ENCODE measurements at regions not wholly inside any gene's neighbourhood (a gene's known extent, or its start where the extent isn't known, plus 50 kb on each side); places are given as distances from the start of the nearest gene placed in this dataset.

GRCh38 chr15:97597801-97598200 is 362.7 kb upstream of the ARRDC4 start:
- Histone ChIP-seq H2AFZ (ENCODE audit: control insufficient read depth, low read length) (no peak overlapping the region), H3K27ac (ENCODE audit: control insufficient read depth, insufficient read depth, low read length) (no peak overlapping the region), H4K20me1 (ENCODE audit: control insufficient read depth, extremely low read depth, insufficient read depth, low read length) (no peaks in the 10 kb centered on the region), H3K4me3 (ENCODE audit: control insufficient read depth in 2 of 3, extremely low read depth in 1 of 3, insufficient read depth in 2 of 3, low read depth in 1 of 3, low read length in 3 of 3) (no peak overlapping the region), H3K9me1 (ENCODE audit: control insufficient read depth, extremely low read depth, insufficient read depth, low read length) (no peaks in the 10 kb centered on the region), H3K4me2 (ENCODE audit: control insufficient read depth, extremely low read depth, insufficient read depth, low read depth, low read length) (no peak overlapping the region), H3K36me3 (ENCODE audit: control insufficient read depth in 2 of 2, extremely low read depth in 1 of 2, insufficient read depth in 2 of 2, low read length in 2 of 2) (no peaks in the 10 kb centered on the region), H3K27me3 (ENCODE audit: control insufficient read depth, extremely low read depth, insufficient read depth, low read length) (no peaks in the 10 kb centered on the region), H3K79me2 (ENCODE audit: control insufficient read depth, insufficient read depth, low read length) (no peaks in the 10 kb centered on the region), H3K4me1 (ENCODE audit: control insufficient read depth, extremely low read depth, insufficient read depth, low read length) (no peaks in the 10 kb centered on the region), H3K9ac (ENCODE audit: control insufficient read depth, extremely low read depth, insufficient read depth, low read length) (no peak overlapping the region), H3K9me3 (ENCODE audit: control insufficient read depth, low read depth, low read length) (no peaks in the 10 kb centered on the region)
- FAIRE-seq (no peak), DNase-seq (ENCODE audit: low read depth, low spot score) (no peak)
- no peak for TF ChIP-seq CTCF (optimal IDR thresholded peaks at IDR 0.05 in 1 of 3, IDR thresholded peaks at IDR 0.05 in 1 of 3, conservative IDR thresholded peaks at IDR 0.05 in 1 of 3; ENCODE audit: extremely low read depth in 1 of 3, insufficient read depth in 2 of 3, low read length in 3 of 3)
- no peak for TF ChIP-seq EZH2 (IDR thresholded peaks at IDR 0.05; ENCODE audit: low read length)
- dilution Hi-C loops (cut with MboI; ENCODE audit: extremely low pct_ligation_motif_present, low sequenced_read_pairs) = no loop called here

GRCh38 chr15:97598353-97598798 is 362.1 kb upstream of the ARRDC4 start:
- H3K9ac ChIP-seq (ENCODE audit: control insufficient read depth, extremely low read depth, insufficient read depth, low read length) = no peak overlapping the region
- no peak overlapping the region for H3K27ac ChIP-seq (ENCODE audit: control insufficient read depth, insufficient read depth, low read length)
- dilution Hi-C loops (cut with MboI; ENCODE audit: extremely low pct_ligation_motif_present, low sequenced_read_pairs) = no loop called here
- H3K4me3 ChIP-seq (ENCODE audit: control insufficient read depth in 2 of 3, extremely low read depth in 1 of 3, insufficient read depth in 2 of 3, low read depth in 1 of 3, low read length in 3 of 3) = no peak overlapping the region
- H4K20me1 ChIP-seq (ENCODE audit: control insufficient read depth, extremely low read depth, insufficient read depth, low read length) = no peaks in the 10 kb centered on the region
- no peaks in the 10 kb centered on the region for H3K79me2 ChIP-seq (ENCODE audit: control insufficient read depth, insufficient read depth, low read length)
- no peaks in the 10 kb centered on the region for H3K4me1 ChIP-seq (ENCODE audit: control insufficient read depth, extremely low read depth, insufficient read depth, low read length)
- no peak overlapping the region for H3K4me2 ChIP-seq (ENCODE audit: control insufficient read depth, extremely low read depth, insufficient read depth, low read depth, low read length)
- FAIRE-seq (no peak), DNase-seq (ENCODE audit: low read depth, low spot score) (no peak)
- no peaks in the 10 kb centered on the region for H3K9me1 ChIP-seq (ENCODE audit: control insufficient read depth, extremely low read depth, insufficient read depth, low read length)
- no peaks in the 10 kb centered on the region for H3K36me3 ChIP-seq (ENCODE audit: control insufficient read depth in 2 of 2, extremely low read depth in 1 of 2, insufficient read depth in 2 of 2, low read length in 2 of 2)
- no peak overlapping the region for H2AFZ ChIP-seq (ENCODE audit: control insufficient read depth, low read length)
- H3K9me3 ChIP-seq (ENCODE audit: control insufficient read depth, low read depth, low read length) = no peaks in the 10 kb centered on the region
- TF ChIP-seq CTCF (optimal IDR thresholded peaks at IDR 0.05 in 1 of 3, IDR thresholded peaks at IDR 0.05 in 1 of 3, conservative IDR thresholded peaks at IDR 0.05 in 1 of 3; ENCODE audit: extremely low read depth in 1 of 3, insufficient read depth in 2 of 3, low read length in 3 of 3) = no peak
- TF ChIP-seq EZH2 (IDR thresholded peaks at IDR 0.05; ENCODE audit: low read length) = no peak
- H3K27me3 ChIP-seq (ENCODE audit: control insufficient read depth, extremely low read depth, insufficient read depth, low read length) = no peaks in the 10 kb centered on the region
